Right atrium auricular region (tissue), 2 donors: ENCODE measurements at regions not wholly inside any gene's neighbourhood (a gene's known extent, or its start where the extent isn't known, plus 50 kb on each side); places are given as distances from the start of the nearest gene placed in this dataset.

Experiments used
- DNase-seq: peaks from one replicate; pipeline ENCODE4 v3.0.0-alpha.2; 2019; ENCODE audit warnings: low spot score
- H3K27ac ChIP-seq, 2 donors: fragments of 200-600 bp; sonication (generic); 1 replicate in 1 of 2; 2 replicates in 1 of 2; pipeline ENCODE4 v1.5.1; 2016 to 2019
- H3K27me3 ChIP-seq, 2 donors: fragments of 200-600 bp; sonication (generic); one replicate each; pipeline versions ENCODE4 v1.5.1 to v1.6.0; 2017 to 2019
- H3K36me3 ChIP-seq: fragments of 200-600 bp; sonication (generic); one replicate; pipeline ENCODE4 v1.5.1; 2016
- H3K4me1 ChIP-seq, 2 donors: fragments of 200-600 bp; sonication (generic); one replicate each; pipeline versions ENCODE4 v1.5.1 to v1.6.0; 2017 to 2019
- H3K4me3 ChIP-seq, 2 donors: fragments of 200-600 bp; sonication (generic); 1 replicate in 1 of 2; 2 replicates in 1 of 2; pipeline ENCODE4 v1.5.1; 2017 to 2019; ENCODE audit warnings: mild to moderate bottlenecking in 1 of 2, moderate library complexity in 1 of 2
- H3K9me3 ChIP-seq, 2 donors: fragments of 200-600 bp; sonication (generic); one replicate each; pipeline ENCODE4 v1.5.1; 2019
- CTCF ChIP-seq, 2 donors: fragments of 200-600 bp; sonication (generic); IDR thresholded peaks; one replicate each; pipeline ENCODE4 v1.5.1; 2019; ENCODE audit warnings: antibody characterized with exemption in 2 of 2

- H3K36me3 ChIP-seq, result no peaks in the 10 kb centered on the region
- H3K4me1 ChIP-seq, result no peaks in the 10 kb centered on the region
- H3K9me3 ChIP-seq, result no peaks in the 10 kb centered on the region
- H3K27me3 ChIP-seq, result no peaks in the 10 kb centered on the region
- no peak overlapping the region for H3K4me3 ChIP-seq
- no peak for DNase-seq
- no peak overlapping the region for H3K27ac ChIP-seq
- TF ChIP-seq CTCF (IDR thresholded peaks at IDR 0.05), result no peak
These were observed 695.6 kb upstream of the IGFBP3 start for GRCh38 chr7:46616636-46617035.

- no peak for TF ChIP-seq CTCF (IDR thresholded peaks at IDR 0.05)
- no peak for DNase-seq
- no peaks in the 10 kb centered on the region for H3K36me3 ChIP-seq
- H3K27me3 ChIP-seq, result no peaks in the 10 kb centered on the region
- peaks cover 0 to 8% of the 10 kb centered on the region in 2 donors for H3K4me1 ChIP-seq
- H3K27ac ChIP-seq, result no peak overlapping the region
- H3K9me3 ChIP-seq, result no peaks in the 10 kb centered on the region
- H3K4me3 ChIP-seq, result no peak overlapping the region
These were observed 692.5 kb upstream of the IGFBP3 start for GRCh38 chr7:46613551-46613950.

- Histone ChIP-seq H3K36me3 (no peaks in the 10 kb centered on the region), H3K27ac (no peak overlapping the region), H3K4me1 (peaks cover 0 to 8% of the 10 kb centered on the region in 2 donors), H3K27me3 (no peaks in the 10 kb centered on the region), H3K4me3 (no peak overlapping the region), H3K9me3 (no peaks in the 10 kb centered on the region)
- no peak for TF ChIP-seq CTCF (IDR thresholded peaks at IDR 0.05)
- no peak for DNase-seq
These were observed 692.0 kb upstream of the IGFBP3 start for GRCh38 chr7:46613116-46613515.

- DNase-seq, result no peak
- TF ChIP-seq CTCF (IDR thresholded peaks at IDR 0.05), result no peak
- H3K27me3 ChIP-seq, result no peaks in the 10 kb centered on the region
- no peak overlapping the region for H3K4me3 ChIP-seq
- H3K27ac ChIP-seq, result no peak overlapping the region
- peaks cover 0 to 8% of the 10 kb centered on the region in 2 donors for H3K4me1 ChIP-seq
- no peaks in the 10 kb centered on the region for H3K36me3 ChIP-seq
- H3K9me3 ChIP-seq, result no peaks in the 10 kb centered on the region
These were observed 690.4 kb upstream of the IGFBP3 start for GRCh38 chr7:46611508-46611907.

- Histone ChIP-seq H3K27me3 (no peaks in the 10 kb centered on the region), H3K27ac (no peak overlapping the region), H3K9me3 (no peaks in the 10 kb centered on the region), H3K4me1 (peaks cover 0 to 8% of the 10 kb centered on the region in 2 donors), H3K4me3 (no peak overlapping the region), H3K36me3 (no peaks in the 10 kb centered on the region)
- DNase-seq, result no peak
- no peak for TF ChIP-seq CTCF (IDR thresholded peaks at IDR 0.05)
These were observed 689.7 kb upstream of the IGFBP3 start for GRCh38 chr7:46610746-46611145.

DNA sequence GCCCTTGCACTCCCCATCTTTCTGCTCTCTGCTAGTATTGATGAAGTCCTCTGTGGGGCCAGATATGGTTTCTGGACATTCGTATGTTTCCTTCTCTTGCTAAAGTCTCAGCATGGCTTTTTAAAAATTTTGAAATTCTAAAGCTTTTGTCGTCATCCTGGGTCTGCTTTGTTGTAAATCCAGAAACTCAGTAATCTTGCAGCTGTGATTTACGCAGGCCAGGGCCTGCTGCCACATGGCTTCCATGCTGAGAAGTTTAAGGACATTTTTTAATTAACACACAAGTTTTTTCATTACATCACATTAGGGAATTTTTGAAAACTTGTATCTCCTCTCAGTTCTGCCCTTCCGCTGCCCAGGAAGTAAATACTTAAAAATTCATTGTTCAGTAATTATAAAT, 686.1 kb upstream of the IGFBP3 start:
- no peak for TF ChIP-seq CTCF (IDR thresholded peaks at IDR 0.05)
- no peak overlapping the region for H3K4me3 ChIP-seq
- H3K27ac ChIP-seq, result no peak overlapping the region
- no peaks in the 10 kb centered on the region for H3K27me3 ChIP-seq
- H3K36me3 ChIP-seq, result no peaks in the 10 kb centered on the region
- H3K4me1 ChIP-seq, result peaks cover 0 to 37% of the 10 kb centered on the region in 2 donors
- no peaks in the 10 kb centered on the region for H3K9me3 ChIP-seq
- DNase-seq, result no peak
